HG02885 (cell line): ENCODE measurements at regions not wholly inside any gene's neighbourhood (a gene's known extent, or its start where the extent isn't known, plus 50 kb on each side); places are given as distances from the start of the nearest gene placed in this dataset.

Experiments used
- ATAC-seq: cut with Tn5 transposase; IDR thresholded peaks from one replicate; pipeline ENCODE4 v1.9.1; 2021; ENCODE audit warnings: mild to moderate bottlenecking; ENCODE audit not compliant: unreplicated experiment, poor library complexity

DNA sequence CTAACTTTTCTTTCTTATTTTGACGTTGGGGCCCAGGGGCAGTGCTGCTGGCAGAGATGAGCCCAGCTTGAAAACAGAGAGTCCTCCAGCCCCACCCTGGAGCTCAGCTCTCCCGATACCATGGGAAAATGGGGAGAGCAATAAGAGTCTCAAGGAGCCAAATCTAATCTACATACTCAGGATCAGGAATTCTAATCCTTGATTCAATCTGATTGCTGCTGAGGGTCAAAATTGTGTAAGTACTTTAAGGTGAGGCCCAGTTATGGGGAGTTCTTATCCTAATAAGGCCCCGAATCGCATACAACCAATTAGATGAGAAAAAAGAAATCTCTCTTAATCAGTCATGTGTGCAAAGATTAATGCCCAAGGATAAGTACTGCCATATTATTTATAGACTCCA, 202.9 kb downstream of the FAM76B start:
- no peak for ATAC-seq

DNA sequence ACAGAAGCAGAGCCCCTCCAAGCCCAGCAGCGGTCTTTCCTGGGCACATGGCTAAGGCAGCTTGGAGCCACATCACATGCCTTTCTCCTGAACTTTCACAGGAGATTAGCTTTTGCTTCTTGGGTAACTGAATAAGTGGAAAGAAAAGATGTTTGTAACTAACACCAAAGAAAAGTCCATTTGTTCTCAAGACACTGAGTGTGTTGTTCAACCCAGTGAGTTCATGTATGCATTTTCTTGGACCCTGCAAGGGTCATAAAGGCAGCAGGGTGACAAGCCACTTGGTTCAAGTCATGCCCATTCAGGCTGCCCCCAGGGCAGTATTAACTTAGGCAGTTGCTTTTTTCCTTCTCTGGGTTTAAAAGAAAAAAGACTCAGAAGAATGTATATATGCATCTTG, 203.4 kb downstream of the FAM76B start:
- no peak for ATAC-seq

DNA sequence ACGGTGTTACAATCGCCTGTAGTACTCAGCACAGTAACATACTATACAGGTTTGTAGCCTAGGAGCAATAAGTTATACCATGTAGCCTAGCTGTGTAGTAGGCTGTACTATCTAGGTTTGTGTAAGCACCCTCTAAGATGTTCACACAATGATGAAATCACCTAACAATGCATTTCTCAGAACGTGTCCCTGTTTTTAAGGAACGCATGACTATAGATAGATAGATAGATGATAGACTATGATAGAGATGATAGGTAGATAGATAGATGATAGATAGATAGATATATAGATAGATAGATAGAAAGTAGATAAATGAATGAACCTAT, 203.9 kb downstream of the FAM76B start:
- no peak for ATAC-seq

GRCh38 chr11:95585069-95585751, 204.4 kb downstream of the FAM76B start:
- ATAC-seq = no peak

DNA sequence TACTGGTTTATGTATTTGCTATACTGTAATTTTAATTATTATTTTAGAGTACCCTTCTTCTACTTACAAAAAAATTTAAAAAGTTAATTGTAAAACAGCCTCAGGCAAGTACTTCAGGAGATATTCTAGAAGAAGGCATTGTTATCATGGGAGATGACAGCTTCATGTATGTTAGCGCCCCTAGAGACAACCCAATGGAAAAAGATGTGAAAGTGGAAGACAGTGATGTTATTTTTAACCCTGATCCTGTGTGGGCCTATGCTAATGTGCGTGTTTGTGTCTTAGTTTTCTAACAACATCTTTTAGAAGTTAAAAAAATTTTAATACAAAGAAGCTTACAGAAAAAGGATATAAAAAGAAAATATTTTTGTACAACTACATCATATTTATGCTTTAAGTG, 205.0 kb downstream of the FAM76B start:
- ATAC-seq = peak; percentile 94

DNA sequence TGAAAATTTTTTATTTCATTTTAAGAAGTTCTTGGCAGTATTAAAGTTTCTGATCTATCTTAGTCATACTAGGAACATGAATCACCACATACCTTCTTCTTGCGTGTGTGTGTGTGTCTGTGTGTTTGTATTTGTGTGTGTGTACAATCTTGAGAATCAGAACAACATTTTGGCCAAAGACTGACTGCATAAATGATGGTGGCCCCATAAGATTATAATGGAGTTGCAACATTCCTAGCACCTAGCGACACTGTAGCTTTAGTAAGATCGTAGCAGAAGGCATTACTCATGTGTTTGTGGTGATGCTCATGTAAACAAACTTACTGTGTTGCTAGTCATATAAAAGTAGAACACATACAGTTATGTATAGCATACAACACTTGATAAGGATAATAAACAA, 205.4 kb downstream of the FAM76B start:
- peak; percentile 27 for ATAC-seq

DNA sequence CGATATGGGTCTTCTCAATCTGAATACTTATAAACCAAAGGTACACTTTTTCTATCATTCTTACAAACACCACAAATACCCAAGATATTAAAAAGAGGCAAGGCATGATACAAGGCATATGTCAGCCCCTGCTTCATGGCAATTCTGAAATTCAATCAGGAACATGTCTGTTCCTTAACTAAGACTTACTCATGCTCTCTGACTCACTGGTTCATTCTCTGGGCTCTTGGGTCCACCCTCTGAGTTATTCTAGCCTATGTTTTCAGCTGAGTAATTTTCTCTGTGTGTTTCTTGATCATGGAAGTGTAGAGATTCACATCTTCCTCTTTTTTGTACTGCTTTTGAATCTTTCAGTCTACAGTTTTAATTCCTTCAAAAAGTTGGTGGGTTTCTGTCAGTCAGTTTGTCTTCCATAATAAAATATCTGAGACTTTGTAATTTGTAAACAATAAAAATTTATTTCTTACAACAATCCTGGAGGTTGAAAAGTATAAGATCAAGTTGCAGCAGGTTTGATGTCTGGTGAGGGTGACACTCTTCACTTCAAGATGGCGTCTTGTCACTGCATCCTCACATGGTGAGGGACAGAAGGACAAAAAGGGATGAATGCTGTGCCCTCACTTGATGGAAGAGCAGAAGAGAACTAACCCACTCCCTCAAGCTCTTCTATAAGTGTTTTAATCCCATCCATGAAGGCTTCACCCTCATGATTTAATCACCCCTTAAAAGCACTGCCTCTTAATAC, 211.7 kb downstream of the FAM76B start:
- peak; percentile 56 for ATAC-seq

GRCh38 chr11:95576146-95576845, 213.3 kb downstream of the FAM76B start:
- no peak for ATAC-seq

- ATAC-seq = no peak
Measured at GRCh38 chr11:95575517-95575916, 214.1 kb downstream of the FAM76B start.

GRCh38 chr11:95571718-95572260, 217.8 kb downstream of the FAM76B start:
- ATAC-seq = no peak

GRCh38 chr11:95570845-95571244, 218.7 kb downstream of the FAM76B start:
- no peak for ATAC-seq

- ATAC-seq = no peak
Measured at GRCh38 chr11:95569207-95569606, 220.4 kb downstream of the FAM76B start.

GRCh38 chr11:95568281-95568680, 221.3 kb downstream of the FAM76B start:
- no peak for ATAC-seq

DNA sequence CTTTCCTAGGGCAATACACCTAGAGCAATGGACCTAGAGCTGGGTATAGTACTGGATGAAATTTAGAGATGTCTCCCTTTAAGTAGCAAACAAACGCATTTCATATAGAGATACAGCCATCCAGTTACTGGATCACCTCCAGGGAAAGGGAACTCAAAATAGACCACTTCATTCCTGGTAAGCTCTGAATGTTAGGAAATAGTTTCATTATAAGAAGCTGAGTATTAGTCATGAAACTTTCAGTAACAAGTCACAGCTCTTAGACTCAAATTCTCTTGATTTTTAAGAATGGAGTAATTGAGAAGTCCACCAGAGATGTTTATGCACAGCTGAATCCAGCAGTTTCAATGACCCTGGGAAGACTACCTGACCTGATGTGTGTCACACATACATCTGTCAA, 221.9 kb downstream of the FAM76B start:
- ATAC-seq = no peak

GRCh38 chr11:95566211-95566610, 223.4 kb downstream of the FAM76B start:
- no peak for ATAC-seq

DNA sequence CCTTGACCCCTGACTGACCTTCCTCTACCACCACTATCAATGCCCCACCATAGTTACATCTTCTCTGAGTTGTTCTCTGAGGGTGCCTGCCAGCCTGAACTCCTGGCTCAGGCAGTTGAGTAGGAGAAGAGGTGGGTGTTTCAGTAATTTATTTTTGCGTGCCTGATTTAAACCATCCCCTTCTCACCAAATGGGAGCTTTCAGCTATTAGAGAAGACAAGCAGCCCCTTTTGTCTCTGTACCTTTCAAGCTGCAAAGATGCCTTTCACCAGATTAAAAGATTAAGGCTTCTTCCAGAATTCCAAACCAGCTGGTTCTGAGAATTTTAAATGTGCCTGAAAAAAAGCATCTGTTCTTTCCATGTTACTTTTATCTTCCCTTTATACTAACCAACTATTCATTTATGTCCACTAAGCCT, 223.8 kb downstream of the FAM76B start:
- no peak for ATAC-seq

- no peak for ATAC-seq
Measured at GRCh38 chr11:95563859-95564258, 225.7 kb downstream of the FAM76B start.

GRCh38 chr11:95563173-95563572, 226.4 kb downstream of the FAM76B start:
- ATAC-seq = no peak

- no peak for ATAC-seq
Measured at GRCh38 chr11:95562196-95562921, 227.2 kb downstream of the FAM76B start.

GRCh38 chr11:95559899-95560298, 229.7 kb downstream of the FAM76B start:
- no peak for ATAC-seq

GRCh38 chr11:95557376-95557775, 232.2 kb downstream of the FAM76B start:
- no peak for ATAC-seq
